Muscle of back (tissue), 3 donors: ENCODE measurements at regions not wholly inside any gene's neighbourhood (a gene's known extent, or its start where the extent isn't known, plus 50 kb on each side); places are given as distances from the start of the nearest gene placed in this dataset.

Experiments used
- DNase-seq, 3 donors: peaks; one replicate each; pipeline versions ENCODE4 v3.0.0 to v3.0.0-alpha.2; 2013

DNA sequence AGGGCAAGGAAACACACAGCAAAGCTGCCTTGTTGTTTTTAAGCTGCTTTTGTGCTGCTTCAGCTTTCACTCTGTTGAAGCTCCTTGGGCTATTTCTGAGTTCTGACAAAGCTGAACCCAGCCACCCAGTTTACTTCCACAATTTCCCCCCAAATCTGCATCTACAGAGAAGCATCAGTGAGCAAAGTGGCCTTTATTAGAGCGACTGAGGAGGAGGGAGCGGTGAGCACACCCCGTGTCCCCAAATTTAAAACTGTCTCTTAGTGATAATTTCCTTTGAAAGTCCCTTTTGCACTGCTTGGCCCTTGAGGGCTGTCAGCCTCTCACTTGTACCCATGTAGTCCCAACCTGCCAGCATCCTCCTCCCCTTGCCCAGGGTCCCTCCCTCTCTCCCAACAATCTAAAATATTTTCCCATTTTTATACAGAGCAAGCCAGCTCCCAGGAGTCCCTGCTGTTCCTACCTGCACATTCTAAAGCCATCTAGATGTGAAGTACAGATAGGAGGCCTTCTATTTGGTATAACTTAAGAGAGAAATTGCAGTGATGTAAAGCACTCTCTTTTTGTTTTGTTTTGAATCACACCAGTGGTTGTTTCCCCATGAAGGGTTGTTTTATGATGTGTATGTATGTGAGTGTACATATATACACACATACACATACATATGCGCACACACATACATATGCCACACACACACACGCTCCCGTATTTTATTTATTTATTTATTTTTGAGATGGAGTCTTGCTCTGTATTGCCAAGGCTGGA is 313.5 kb downstream of the TLE4 start:
- no peak for DNase-seq

DNA sequence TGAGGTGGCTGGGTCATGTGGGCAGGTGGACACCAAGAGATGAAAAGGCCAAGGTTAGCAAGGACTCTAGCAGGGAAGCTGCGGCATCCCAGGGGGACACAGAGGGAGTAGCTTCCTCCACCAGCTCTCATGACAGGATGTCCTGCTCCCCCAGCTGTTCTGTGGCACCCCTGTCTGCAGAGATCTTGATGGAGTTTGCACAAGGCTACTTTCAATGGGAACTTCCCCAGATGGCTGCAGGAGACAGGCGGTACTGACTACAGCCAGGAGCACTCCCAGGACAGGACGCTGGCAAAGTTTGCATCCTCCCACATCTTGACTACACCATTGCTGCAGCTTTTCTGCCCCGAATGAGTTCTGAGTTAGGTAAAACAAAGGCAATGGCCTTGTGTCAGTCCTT is 312.8 kb downstream of the TLE4 start:
- no peak for DNase-seq

DNA sequence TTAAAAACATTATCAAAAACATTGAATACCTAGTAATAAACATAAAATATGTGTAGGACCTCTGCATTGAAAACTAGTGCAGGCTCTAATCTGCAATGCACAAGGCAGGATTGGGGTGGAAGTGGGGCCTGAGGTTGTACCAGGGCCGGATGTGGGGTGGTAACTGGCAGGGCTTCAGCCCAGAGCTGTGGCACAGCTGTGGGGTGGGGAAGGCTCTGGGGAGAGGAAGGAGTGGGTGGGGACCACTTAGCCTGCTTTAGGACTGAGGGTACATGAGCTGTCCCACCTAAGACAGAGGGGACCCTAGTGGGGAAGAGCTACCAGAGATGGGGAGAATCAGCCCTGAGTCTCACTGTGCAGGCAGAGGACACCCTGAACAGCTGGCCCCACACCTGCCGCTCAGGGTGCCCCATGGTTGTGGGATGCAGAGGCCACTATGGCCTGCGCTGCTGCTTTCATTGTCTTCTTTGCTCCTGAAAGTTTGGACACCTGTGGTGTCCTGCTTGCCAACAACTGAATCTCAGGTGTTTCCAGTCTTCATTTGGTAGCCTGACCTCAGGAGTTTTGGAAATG is 311.4 kb downstream of the TLE4 start:
- no peak for DNase-seq

GRCh38 chr9:79880626-79881025 is 308.9 kb downstream of the TLE4 start:
- DNase-seq: no peak

DNA sequence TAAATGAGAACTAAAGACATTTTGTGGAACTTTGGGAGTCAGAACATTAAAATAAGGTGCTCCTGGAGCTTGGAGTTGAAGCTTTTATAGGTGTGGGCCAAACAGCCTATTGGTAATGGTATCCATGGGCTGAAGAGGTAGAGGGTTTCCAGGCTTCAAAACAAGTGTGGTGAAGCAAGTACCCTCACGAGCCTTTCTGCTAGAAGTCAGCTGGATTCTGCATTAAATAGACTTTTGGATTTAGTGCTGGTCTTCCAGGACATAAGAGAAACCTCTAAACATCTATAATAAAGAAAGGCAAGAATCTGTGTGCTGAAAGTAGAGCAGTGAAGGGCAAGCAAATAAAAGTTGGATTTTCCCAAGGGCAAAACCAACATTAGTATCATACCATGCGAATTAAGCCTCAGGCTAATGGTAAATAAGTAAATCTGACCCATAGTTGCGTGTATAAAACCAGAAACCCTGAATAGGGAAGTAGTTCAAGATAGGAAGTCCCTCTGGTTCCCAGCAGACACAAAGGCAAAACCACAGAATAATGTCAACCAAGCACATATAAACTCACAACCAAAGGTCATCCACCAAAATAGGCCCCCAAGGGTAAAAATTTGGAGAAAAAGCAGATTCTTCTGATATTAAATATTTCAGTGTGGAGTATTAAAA is 306.3 kb downstream of the TLE4 start:
- DNase-seq: no peak

- peak in 1 of 3 donors; percentile 15 for DNase-seq
Measured at GRCh38 chr9:79868567-79869189, 296.9 kb downstream of the TLE4 start.

- no peak for DNase-seq
Measured at GRCh38 chr9:79862921-79863890, 291.4 kb downstream of the TLE4 start.

DNA sequence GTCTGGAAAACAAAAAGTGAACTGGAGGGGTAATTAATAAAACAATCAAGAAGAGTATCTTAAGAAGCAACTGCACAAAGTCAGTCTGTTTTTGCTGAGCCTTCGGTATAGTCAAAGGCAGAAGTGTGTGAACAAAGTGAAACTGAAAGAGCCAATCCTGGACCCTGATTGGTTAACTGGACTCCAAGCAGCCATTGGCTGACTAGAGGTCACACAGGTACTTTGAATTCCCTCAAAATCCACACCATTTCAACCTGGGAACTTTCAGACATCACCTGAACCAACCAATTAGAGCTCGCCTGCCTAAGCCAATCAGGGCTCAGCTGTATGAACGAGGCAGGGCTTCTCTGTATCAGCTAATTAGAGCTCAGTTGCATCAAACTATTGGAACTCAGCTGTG is 286.7 kb downstream of the TLE4 start:
- no peak for DNase-seq

- DNase-seq: no peak
Measured at GRCh38 chr9:79857188-79857587, 285.4 kb downstream of the TLE4 start.

- no peak for DNase-seq
Measured at GRCh38 chr9:79847074-79847473, 275.3 kb downstream of the TLE4 start.

DNA sequence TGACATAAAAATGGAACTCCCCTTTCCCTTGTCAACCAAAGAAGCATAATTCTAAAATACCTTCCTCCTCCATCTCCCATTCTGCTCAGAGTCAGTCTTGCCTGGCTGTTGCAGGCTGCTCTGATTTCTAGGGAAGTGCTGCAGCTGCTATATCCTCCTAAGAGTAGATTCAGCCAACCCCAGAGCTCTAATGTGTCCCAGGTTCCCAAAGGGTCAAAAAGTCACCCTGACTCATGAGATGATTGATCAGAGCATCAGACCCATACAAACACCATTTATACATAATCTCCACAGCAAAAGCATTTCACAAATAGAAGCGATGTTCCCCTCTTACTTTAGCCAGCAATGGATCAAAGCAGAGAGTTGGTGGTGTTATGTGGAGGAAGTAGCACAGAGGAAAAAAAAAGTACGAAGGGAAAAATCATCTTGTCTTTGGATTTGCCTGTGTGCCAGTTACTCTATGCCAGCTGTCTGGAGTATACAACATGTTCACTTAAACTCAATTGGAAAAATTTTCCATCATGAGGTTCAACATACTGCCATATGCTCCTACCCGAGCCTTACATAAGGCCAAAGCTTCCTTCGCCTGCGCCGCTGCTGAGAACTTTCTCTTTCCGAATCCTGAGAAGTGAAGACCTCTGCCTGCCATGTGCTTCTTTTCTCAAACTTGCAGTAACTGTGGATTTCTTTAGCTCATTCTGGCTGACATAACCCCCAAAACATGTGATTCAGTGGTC is 258.0 kb downstream of the TLE4 start:
- DNase-seq: peak in 1 of 3 donors; percentile 26

DNA sequence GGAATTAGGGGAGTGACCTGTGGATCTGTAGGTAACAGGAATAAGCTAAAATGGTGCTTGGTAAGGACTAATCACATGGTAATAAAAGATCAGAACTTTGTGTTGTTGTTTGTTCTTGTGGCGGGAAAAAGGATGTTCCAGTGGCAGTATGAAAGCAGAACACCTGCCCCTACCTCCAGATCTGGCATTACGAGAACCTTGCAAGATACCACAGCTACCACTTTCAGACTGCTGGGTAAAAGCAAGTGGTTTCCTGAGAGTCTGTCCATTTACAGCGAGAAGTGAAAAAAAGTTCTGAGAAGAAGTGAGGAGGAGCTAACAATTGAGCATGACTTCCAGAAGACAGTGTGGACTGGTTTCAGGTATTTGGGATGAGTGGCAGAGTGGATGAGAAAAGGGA is 252.5 kb downstream of the TLE4 start:
- no peak for DNase-seq

DNA sequence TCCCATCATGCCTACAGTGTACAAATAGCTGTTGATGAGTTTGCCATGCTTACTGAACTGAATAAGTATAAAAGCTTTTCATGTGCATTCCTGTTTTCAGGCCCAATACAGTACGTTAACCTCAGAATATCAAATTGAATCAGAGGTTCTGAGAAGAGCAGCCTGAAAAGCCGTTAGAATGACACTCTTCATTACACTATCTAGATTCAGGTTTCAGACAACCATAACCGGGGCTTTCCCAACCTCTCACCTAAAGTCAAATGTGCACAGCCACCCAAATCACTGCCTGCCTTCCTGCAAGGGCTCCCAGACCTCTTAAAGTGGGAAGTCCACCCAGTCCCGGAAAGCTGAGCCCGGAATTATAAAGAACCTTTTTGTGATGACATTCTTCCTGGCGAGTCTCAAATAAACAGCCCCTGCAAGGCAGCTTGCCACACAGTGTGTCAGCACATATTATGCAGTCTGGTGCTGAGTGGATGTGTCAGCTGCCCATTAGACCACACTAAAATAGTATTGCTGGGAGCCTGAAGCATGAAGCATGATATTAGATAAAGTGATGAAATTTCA is 245.8 kb downstream of the TLE4 start:
- peak in 1 of 3 donors; percentile 28 for DNase-seq

DNA sequence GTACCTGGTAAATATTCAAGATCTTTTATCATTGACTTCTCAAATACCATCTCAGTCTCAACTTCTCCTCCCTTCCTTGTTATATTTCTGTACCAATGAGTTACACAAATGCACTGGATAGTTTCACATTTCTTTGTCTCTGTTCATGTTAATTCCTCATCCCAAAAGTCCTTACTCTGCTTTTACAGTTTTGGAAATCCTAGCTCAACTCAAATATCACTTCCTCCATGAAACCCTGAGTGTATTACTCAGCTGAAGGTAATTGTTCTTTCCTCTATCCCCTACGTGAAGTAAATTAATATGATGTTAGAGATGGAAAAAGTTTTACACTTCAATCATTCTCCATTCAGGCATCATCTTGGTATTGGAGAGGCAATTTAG is 241.5 kb downstream of the TLE4 start:
- peak in 1 of 3 donors; percentile 12 for DNase-seq

- DNase-seq: peak in 1 of 3 donors; percentile 40
Measured at GRCh38 chr9:79812507-79813257, 240.9 kb downstream of the TLE4 start.

- no peak for DNase-seq
Measured at GRCh38 chr9:79812099-79812498, 240.3 kb downstream of the TLE4 start.

DNA sequence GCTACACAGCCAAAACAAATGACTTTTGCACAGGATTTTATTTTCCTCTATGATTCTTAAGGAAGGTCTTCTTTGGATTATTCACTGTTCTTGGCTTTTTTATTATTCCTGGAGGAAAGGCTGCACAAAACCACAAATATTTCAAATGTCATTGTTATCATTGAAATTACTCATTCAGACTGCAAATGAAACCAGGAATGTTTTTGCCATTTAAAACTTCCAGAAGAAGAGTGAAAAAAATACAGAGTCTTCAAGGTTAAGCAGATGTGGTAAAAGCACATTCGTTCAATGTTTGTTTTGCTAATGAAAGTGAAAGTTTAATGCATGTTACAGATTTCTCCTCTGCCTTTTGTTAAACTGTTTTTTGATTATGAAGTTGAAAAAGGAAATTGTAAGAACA is 238.2 kb downstream of the TLE4 start:
- peak in 2 of 3 donors; percentile 40 to 65 for DNase-seq

- DNase-seq: no peak
Measured at GRCh38 chr9:79809316-79809876, 237.6 kb downstream of the TLE4 start.

- DNase-seq: no peak
Measured at GRCh38 chr9:79807971-79808370, 236.2 kb downstream of the TLE4 start.
